ENCODE measurements at regions not wholly inside any gene's neighbourhood (a gene's known extent, or its start where the extent isn't known, plus 50 kb on each side); places are given as distances from the start of the nearest gene placed in this dataset.

DNA sequence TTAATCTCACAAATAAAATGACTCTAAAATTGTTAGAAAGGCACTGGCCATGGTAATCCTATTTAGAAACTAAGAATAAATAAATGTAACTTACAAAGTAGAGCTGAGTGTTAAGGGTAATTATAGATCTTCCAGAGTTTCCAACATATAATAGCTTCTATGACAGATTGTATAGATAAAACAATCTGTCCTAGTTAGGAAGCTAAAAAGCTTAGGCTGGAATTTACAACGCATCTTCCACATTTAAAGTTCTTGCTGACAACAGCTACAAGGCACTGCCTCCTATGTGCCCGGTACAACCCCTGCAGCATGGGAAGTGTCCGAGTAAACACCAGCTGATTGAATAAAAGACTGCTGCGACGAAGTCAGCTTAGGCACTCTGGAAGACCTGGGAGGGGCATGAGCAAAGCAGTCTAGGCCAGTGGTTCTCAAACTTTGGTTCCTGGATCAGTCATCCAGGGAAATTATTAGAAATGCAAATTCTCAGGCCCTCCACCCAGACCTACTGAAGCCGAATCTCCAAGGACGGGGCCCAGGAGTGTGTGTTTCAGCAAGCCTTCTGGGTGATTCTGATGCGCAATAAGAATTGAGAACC lies 635.6 kb upstream of the TBX3 start:
- TF ChIP-seq CTCF (conservative IDR thresholded peaks at IDR 0.05; ENCODE audit: low read depth, low read length): no peak
- no peak for TF ChIP-seq EZH2 (IDR thresholded peaks at IDR 0.05; ENCODE audit: low read length, unreplicated experiment)
